ENCODE measurements at regions not wholly inside any gene's neighbourhood (a gene's known extent, or its start where the extent isn't known, plus 50 kb on each side); places are given as distances from the start of the nearest gene placed in this dataset.
"Not testable (repeated sequence)": the region's sequence is repeated elsewhere in the genome, so short reads cannot be mapped to it uniquely, and the experiment has no call there.

DNA sequence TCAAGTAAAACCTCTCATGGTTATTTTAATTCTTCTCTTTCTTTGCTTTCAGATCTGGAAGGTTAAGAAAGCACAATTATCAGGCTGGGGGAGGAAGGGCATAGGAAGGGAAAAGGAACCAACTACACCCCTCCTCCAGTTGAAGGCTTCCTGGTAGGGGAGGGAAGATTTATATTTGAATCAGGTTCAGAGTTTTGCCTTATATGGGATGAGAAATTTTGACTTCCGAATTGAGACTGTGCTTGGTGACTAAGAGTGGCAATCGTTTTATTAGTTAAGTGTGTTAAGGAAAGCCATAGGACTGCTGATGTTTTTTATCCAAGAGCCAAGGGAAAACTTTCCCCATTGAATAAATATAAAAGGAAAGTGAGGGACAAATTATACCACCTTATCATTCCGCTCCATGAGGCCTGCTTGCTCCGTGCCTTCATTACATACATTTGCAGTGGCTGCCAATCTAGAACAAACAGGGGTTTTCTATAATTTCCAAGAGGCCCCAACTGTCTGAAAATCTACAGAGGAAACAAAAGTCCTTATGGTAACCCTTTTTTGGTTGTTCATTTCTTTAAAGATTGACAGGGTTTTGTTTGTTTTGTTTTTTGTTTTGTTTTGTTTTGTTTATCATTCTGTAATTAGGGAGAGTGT, 115.7 kb upstream of the EPB41L4A start:
- peak; percentile 77 for DNase-seq

DNA sequence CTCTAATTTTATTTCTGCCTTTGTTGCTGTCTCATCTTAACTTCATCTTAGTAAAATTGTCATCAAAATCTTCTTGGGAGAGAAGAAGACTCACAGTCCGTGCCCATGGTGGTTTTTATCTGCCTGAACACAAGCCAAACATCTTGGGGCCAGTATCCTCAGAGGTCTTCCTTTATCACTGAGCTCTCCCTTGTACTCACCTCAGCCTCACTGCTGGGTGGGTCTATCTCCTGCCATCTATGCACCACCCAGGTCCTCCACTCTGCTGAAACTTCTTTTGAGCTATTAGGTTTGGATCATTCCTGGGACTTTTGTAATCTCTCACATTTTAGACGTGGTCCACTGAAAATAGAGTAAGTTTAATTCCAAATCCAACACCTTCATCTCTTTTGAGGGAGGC, 116.3 kb upstream of the EPB41L4A start:
- DNase-seq, result peak; percentile 78

- not testable (repeated sequence) for DNase-seq
Observed at GRCh38 chr5:112544558-112544957, 125.5 kb upstream of the EPB41L4A start.

DNA sequence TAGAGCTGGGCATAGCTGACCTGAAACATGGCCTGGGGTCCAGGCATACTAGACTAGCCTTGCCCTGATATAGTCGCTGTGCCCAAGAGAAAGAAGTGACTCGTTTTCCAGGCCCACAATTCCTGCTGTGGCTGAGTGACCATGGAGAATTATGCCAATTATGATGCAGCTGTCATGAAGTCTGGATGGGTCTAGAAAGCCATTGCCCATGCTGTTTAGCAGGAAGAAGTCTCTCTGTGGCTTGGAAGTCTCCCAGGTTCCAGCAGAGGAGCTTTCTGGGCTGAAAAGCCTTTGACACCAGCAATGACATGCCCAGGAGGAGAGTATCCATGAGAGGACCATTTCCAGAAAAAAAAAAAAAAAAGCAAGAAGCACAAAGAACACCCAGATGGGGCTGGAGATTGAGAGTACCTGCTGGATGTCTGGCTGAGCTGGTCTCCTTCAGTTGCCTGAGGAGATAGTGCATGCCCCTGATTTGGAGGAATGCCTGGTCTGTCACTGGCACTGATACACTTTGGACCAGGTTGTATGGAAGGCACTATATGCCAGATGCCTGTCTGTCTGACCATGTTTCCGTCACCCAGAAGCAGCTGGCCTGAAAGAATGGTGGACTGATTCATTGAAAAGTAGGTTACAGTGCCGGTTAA, 128.0 kb upstream of the EPB41L4A start:
- peak; percentile 57 for DNase-seq

DNA sequence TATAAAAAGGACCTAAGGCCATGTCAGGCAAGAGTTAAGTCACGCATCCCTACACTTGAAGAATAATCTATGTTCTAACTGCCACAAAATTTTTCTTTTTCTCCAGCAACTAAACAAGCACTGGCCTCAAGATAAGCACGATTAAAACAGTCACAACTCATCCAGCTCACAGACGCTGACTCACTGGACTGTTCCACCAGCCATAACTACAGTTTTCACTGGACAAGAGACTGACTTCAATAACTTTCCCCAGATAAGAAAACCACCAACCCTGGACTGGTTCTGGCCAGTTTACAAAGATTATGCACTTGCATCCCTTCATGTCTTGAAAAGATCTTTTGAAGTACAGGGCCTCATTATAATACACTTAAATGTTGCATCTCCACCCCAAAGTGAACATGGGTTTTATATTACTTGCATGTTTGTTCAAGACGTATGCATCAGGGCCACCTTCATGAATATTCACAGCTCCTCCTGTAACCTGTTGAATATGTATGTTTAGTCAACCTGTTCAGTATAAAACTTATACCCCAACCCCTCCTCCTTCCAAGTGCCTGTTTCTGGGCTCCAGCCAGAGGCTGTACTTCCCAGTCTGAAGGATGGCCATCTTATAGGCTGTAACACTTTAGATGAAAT, 129.3 kb upstream of the EPB41L4A start:
- DNase-seq, result peak; percentile 99

DNA sequence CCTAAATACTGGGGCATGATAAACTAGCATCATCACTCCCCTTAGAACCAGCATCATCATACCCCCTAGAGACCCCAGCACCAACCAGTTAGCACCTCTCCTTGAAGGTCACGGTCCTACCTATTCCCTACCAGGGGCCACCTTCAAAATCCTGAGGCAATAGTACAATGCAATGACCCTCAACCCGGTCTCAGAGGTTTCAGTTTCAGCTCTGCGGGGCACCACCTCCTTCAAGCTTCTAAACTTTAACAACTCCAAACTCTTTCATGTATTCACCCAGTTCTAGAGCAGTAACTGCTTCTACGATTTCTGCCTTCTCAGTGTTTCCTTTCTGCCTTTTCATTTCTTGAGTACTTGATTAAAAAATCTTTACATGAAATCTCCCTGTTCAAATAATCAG, 130.1 kb upstream of the EPB41L4A start:
- DNase-seq, result no peak

DNA sequence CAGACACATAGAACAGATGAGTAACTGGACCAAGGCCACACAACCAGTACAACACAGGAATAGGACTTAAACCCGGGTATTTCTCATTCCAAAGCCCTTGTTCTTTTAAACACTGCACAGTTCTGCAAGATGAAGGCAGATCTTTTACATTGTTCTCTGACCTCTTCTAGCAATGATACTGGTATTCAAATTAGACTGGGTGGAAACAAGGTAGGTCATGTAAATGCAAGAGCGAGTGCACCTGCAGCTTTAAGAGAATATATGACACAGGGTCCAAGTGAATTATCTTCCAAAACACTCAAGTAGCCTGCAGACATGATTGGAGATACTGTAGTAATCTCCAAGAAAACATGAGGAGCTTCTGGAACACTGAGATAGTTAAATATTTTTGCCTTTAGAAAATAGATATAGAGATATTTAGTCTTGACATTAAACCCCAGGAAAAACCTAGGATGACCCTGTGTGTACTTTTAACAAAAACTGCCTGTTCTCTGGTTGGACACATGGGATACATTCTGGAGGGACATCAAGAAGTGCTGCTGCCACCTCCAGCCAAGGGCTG, 130.6 kb upstream of the EPB41L4A start:
- DNase-seq, result peak; percentile 91

- DNase-seq, result peak; percentile 93
Observed at GRCh38 chr5:112551419-112552032, 132.4 kb upstream of the EPB41L4A start.

- no peak for DNase-seq
Observed at GRCh38 chr5:112552216-112552615, 133.1 kb upstream of the EPB41L4A start.

DNA sequence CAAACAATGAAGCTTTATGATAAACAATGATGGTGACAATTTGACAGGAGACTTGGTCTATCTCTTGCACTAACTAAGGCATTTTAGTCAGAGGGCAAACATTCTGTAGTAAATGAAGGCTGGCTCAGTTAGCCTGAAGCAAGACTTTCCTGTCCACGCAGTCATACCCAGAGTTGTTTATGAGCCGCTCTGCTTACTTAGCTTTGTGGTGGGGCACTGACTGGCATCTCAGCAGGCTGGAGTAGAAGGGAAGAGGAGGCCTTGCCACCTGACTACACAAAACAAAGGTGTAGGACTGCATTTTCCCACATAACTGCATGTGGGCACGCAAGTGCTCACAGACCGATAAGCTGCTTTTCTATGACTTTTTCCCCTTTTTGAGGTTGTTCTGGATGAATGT, 133.7 kb upstream of the EPB41L4A start:
- no peak for DNase-seq

GRCh38 chr5:112554101-112554977, 135.3 kb upstream of the EPB41L4A start:
- DNase-seq, result no peak

DNA sequence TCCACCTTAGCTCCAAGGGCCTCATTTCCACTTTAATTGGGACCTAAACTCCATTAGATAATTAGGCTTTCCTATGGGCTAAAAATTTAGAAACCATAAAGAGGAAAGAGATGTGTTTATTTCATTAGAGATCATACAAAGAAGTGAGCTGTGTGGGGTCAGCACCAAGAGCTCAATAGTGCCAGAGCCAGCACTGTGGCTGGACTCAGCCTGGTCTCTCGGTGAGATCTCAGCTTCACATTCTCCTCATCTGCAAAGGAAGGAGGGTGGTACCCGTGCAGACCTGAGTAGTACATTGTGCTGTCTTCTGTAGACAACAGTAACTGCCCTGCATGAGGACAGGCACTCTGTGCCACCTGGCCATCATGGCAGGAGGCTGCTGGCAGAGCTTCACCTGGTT, 136.1 kb upstream of the EPB41L4A start:
- DNase-seq, result no peak

GRCh38 chr5:112555691-112556090, 136.6 kb upstream of the EPB41L4A start:
- DNase-seq, result no peak

- peak; percentile 89 for DNase-seq
Observed at GRCh38 chr5:112559501-112559900, 140.4 kb upstream of the EPB41L4A start.

DNA sequence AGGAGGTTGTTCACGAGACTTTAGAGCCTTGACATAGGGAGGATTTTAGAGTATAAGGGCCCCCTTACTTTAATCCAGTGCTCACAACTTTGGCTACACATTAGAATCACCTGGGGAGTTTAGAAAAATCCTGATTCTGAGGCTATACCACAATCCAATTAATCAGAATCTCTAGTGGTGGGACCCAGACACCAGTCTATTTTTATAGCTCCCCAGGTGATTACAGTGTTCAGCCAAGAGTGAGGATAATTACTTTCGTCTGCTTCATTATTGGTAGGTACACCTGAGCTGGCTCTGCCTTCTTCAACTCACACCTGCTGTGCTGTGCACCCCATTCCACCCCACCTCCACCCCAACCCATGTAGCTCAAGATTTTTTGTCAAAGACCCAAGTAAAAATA, 141.3 kb upstream of the EPB41L4A start:
- DNase-seq, result no peak

DNA sequence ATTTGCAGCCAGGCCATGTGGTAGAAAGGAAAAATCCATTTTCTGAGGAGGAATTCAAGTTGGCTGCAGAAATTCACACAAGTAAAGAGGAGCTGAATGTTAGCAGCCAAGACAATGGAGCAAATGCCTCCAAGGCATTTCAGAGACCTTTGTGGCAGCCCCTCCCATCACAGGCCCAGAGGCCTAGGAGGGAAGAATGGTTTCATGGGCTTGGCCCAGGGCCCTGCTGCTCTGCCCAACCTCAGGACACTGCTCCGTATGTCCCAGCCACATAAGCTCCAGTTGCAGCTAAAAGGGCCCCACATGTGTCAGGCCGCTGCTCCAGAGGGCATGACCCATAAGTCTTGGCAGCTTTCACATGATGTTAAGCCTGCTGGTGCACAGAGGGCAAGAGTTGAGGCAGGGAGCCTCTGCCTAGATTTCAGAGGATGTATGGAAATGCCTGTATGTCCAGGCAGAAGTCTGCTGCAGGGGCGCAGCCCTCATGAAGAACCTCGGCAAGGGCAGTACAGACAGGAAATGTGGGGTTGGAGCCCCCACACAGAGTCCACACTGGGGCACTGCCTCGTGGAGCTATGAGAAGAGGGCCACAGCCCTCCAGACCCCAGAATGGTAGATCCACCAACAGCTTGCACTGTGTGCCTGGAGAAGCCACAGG, 144.2 kb upstream of the EPB41L4A start:
- DNase-seq, result no peak

DNA sequence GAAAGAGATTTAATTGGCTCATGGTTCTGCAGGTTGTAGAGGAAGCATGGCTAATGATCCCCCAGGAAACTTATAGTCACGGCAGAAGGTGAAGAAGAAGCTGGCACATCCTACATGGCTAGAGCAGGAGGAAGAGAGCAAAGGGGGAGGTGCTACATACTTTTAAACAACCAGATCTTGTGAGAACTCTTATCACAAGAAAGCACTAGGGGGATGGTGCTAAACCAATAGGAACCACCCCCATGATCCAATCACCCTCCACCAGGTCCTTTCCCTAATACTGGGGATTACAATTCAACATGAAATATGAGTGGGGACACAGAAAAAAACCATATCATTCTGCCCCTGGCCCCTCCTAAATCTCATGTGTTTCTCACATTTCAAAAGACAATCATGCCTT, 147.2 kb upstream of the EPB41L4A start:
- peak; percentile 58 for DNase-seq

DNA sequence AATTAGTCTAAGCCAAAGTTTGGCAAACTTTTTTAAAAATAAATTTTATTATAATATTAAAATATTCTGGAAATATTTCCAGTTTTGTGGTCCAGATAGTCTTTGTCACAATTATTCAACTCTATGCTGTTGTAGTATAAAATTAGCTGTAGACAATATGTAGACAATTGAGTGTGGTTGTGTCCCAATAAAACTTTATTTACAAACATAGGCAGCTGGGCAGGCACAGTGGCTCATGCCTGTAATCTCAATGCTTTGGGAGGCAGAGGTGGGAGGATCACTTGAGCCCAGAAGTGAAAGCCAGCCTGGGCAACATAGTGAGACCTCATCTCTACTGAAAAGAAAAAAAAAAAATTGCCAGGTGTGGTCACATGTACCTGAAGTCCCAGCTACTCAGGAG, 150.5 kb upstream of the EPB41L4A start:
- DNase-seq, result no peak

- DNase-seq, result peak; percentile 77
Observed at GRCh38 chr5:112570708-112571444, 151.8 kb upstream of the EPB41L4A start.

- DNase-seq, result no peak
Observed at GRCh38 chr5:112573441-112573840, 154.4 kb upstream of the EPB41L4A start.

GRCh38 chr5:112574536-112574935, 155.5 kb upstream of the EPB41L4A start:
- no peak for DNase-seq

All from hematopoietic multipotent progenitor cell treated with erythropoietin and hydrocortisone succinate and interleukin-3 and kit ligand, for 6 days (in vitro differentiated cells).